ENCODE measurements at regions not wholly inside any gene's neighbourhood (a gene's known extent, or its start where the extent isn't known, plus 50 kb on each side); places are given as distances from the start of the nearest gene placed in this dataset.

GRCh38 chr1:36664571-36665287, 182.0 kb upstream of the CSF3R start:
- no peak for TF ChIP-seq CTCF (IDR thresholded peaks at IDR 0.05; ENCODE audit: low read depth, low read length)

GRCh38 chr1:36663772-36664430, 181.2 kb upstream of the CSF3R start:
- in situ Hi-C loops (cut with HindIII; ENCODE audit: low sequenced_read_pairs): no loop called here
- no peak for TF ChIP-seq CTCF (IDR thresholded peaks at IDR 0.05; ENCODE audit: low read depth, low read length)
- no peak overlapping the region for H3K4me3 ChIP-seq (ENCODE audit: low read depth, low read length)
- no peak for DNase-seq (ENCODE audit: low read depth, low spot score)

More at GRCh38 chr1:36664571-36665287, 182.0 kb upstream of the CSF3R start:
- in situ Hi-C loops (cut with HindIII; ENCODE audit: low sequenced_read_pairs): no loop called here
- no peak for DNase-seq (ENCODE audit: low read depth, low spot score)
- H3K4me3 ChIP-seq (ENCODE audit: low read depth, low read length): no peak overlapping the region

- in situ Hi-C loops (cut with HindIII; ENCODE audit: low sequenced_read_pairs): no loop called here
- no peak for TF ChIP-seq CTCF (IDR thresholded peaks at IDR 0.05; ENCODE audit: low read depth, low read length)
- no peak for DNase-seq (ENCODE audit: low read depth, low spot score)
- no peak overlapping the region for H3K4me3 ChIP-seq (ENCODE audit: low read depth, low read length)
Measured at GRCh38 chr1:36658838-36659237, 176.1 kb upstream of the CSF3R start.

- TF ChIP-seq CTCF (IDR thresholded peaks at IDR 0.05; ENCODE audit: low read depth, low read length): no peak
- no peak for DNase-seq (ENCODE audit: low read depth, low spot score)
- in situ Hi-C loops (cut with HindIII; ENCODE audit: low sequenced_read_pairs): no loop called here
- no peak overlapping the region for H3K4me3 ChIP-seq (ENCODE audit: low read depth, low read length)
Measured at GRCh38 chr1:36657826-36658225, 175.1 kb upstream of the CSF3R start.

- H3K4me3 ChIP-seq (ENCODE audit: low read depth, low read length): no peak overlapping the region
- DNase-seq (ENCODE audit: low read depth, low spot score): no peak
- no peak for TF ChIP-seq CTCF (IDR thresholded peaks at IDR 0.05; ENCODE audit: low read depth, low read length)
- in situ Hi-C loops (cut with HindIII; ENCODE audit: low sequenced_read_pairs): no loop called here
Measured at GRCh38 chr1:36656838-36657237, 174.1 kb upstream of the CSF3R start.

- no peak for DNase-seq (ENCODE audit: low read depth, low spot score)
Measured at GRCh38 chr1:36656271-36656670, 173.6 kb upstream of the CSF3R start.

More at GRCh38 chr1:36656271-36656670, 173.6 kb upstream of the CSF3R start:
- no peak for TF ChIP-seq CTCF (IDR thresholded peaks at IDR 0.05; ENCODE audit: low read depth, low read length)
- H3K4me3 ChIP-seq (ENCODE audit: low read depth, low read length): no peak overlapping the region
- in situ Hi-C loops (cut with HindIII; ENCODE audit: low sequenced_read_pairs): no loop called here
